Prostate gland (tissue), 2 donors: ENCODE measurements at regions not wholly inside any gene's neighbourhood (a gene's known extent, or its start where the extent isn't known, plus 50 kb on each side); places are given as distances from the start of the nearest gene placed in this dataset.

Source experiments
- DNase-seq: peaks from one replicate; pipeline ENCODE4 v3.0.0-alpha.2; 2019; ENCODE audit warnings: low spot score
- H3K27ac ChIP-seq, 2 donors: fragments of 200-600 bp; sonication (generic); 2 replicates each; pipeline ENCODE4 v1.5.1; 2017 to 2019
- H3K27me3 ChIP-seq: fragments of 200-600 bp; sonication (generic); replicated peaks from 2 replicates; pipeline ENCODE4 v1.5.1; 2019; ENCODE audit not compliant: insufficient read depth
- H3K36me3 ChIP-seq, 2 donors: fragments of 200-600 bp; sonication (generic); 1 replicate in 1 of 2; 2 replicates in 1 of 2; pipeline versions ENCODE4 v1.5.1 to v1.8.1; 2017 to 2019
- H3K4me1 ChIP-seq: fragments of 200-600 bp; sonication (generic); replicated peaks from 2 replicates; pipeline ENCODE4 v1.5.1; 2019
- H3K4me3 ChIP-seq, 2 donors: fragments of 200-600 bp; sonication (generic); 2 replicates each; pipeline ENCODE4 v1.5.1; 2017 to 2019
- H3K9me3 ChIP-seq: fragments of 200-600 bp; sonication (generic); 2 replicates; pipeline ENCODE4 v1.5.1; 2017
- POLR2A ChIP-seq: fragments of 450-650 bp; IDR thresholded peaks from one replicate; pipeline ENCODE4 v1.6.1; 2016; ENCODE audit warnings: antibody characterized with exemption, mild to moderate bottlenecking
- POLR2AphosphoS5 ChIP-seq: sonication (generic); formaldehyde crosslinking; IDR thresholded peaks from one replicate; pipeline ENCODE4 v1.6.1; 2017; ENCODE audit warnings: antibody characterized with exemption
- WGBS: methylation state at CpG from one replicate; pipeline ENCODE4 v1.1.5; 2018; 5-methylcytosine and 5-hydroxymethylcytosine counted together
- intact Hi-C: fragments of 100-400 bp; cut with DNase I; formaldehyde crosslinking; loops from one replicate; pipeline ENCODE4 v1.14.2; 2022
- TF ChIP-seq, protein P1 (sequence below), 4 experiments: fragments of 200-600 bp in 2 of 4; fragments of 450-650 bp in 2 of 4; sonication (generic) in 2 of 4; IDR thresholded peaks; 1 replicate in 3 of 4; 2 replicates in 1 of 4; pipeline ENCODE4 v1.5.1; 2016 to 2019; ENCODE audit warnings: antibody characterized with exemption in 4 of 4, mild to moderate bottlenecking in 2 of 4, moderate library complexity in 2 of 4

DNA sequence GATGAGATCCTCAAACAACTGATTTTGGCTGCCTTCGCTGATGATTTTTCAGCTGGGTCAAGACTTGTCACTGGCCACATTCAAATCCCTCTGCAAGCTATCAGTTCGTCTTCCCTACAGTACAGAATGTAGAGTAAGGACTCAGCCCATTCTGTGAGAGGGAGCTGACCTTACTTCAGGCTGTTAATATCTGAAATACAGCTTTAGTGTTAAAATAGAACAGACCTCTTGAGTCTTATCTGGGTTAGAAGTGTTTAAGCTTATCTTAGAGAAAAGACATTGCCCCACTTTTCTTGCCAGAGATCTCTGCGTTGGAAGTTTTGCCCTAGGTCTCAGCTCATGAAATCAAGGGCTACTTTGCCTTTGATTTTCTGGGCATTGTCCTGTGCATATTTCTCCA lies 383.4 kb upstream of the LARGE1 start:
- WGBS, result 85% methylated on average over 3 of the region's 3 CpGs
- Histone ChIP-seq H3K9me3 (no peaks in the 10 kb centered on the region), H3K27ac (no peak overlapping the region), H3K27me3 (no peaks in the 10 kb centered on the region), H3K4me3 (no peak overlapping the region), H3K4me1 (no peaks in the 10 kb centered on the region), H3K36me3 (no peaks in the 10 kb centered on the region)
- no peak for DNase-seq
- TF ChIP-seq, protein P1, sequence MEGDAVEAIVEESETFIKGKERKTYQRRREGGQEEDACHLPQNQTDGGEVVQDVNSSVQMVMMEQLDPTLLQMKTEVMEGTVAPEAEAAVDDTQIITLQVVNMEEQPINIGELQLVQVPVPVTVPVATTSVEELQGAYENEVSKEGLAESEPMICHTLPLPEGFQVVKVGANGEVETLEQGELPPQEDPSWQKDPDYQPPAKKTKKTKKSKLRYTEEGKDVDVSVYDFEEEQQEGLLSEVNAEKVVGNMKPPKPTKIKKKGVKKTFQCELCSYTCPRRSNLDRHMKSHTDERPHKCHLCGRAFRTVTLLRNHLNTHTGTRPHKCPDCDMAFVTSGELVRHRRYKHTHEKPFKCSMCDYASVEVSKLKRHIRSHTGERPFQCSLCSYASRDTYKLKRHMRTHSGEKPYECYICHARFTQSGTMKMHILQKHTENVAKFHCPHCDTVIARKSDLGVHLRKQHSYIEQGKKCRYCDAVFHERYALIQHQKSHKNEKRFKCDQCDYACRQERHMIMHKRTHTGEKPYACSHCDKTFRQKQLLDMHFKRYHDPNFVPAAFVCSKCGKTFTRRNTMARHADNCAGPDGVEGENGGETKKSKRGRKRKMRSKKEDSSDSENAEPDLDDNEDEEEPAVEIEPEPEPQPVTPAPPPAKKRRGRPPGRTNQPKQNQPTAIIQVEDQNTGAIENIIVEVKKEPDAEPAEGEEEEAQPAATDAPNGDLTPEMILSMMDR (IDR thresholded peaks at IDR 0.05), result no peak
- TF ChIP-seq POLR2A (no peak), POLR2AphosphoS5 (no peak)
- intact Hi-C loops, result no loop called here

DNA sequence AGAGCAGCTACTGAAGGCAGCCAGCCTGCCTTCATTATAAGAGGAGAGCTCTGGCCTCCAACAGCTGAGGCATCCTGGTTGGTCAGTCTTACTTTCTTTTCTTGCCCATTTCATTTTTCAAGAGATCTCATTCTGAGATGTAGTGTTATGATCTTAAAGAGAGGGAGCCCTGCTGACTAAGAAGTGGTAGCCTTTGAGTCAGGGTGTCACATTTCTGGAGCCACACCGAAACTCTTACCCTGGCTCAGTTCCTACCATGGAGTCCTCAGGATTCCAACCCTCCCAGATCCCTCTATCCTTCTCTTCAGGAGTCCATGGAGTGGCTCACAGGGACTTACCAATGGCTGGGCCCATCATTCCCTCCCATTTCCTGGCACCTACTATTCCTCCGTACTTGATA lies 386.1 kb upstream of the LARGE1 start:
- Histone ChIP-seq H3K27me3 (no peaks in the 10 kb centered on the region), H3K36me3 (no peaks in the 10 kb centered on the region), H3K4me1 (no peaks in the 10 kb centered on the region), H3K9me3 (no peaks in the 10 kb centered on the region), H3K27ac (no peak overlapping the region), H3K4me3 (no peak overlapping the region)
- no peak for DNase-seq
- 95% methylated on average over 2 of the region's 2 CpGs for WGBS
- TF ChIP-seq, protein P1 (IDR thresholded peaks at IDR 0.05), result no peak
- TF ChIP-seq POLR2A, result no peak
- no peak for TF ChIP-seq POLR2AphosphoS5
- intact Hi-C loops, result no loop called here

DNA sequence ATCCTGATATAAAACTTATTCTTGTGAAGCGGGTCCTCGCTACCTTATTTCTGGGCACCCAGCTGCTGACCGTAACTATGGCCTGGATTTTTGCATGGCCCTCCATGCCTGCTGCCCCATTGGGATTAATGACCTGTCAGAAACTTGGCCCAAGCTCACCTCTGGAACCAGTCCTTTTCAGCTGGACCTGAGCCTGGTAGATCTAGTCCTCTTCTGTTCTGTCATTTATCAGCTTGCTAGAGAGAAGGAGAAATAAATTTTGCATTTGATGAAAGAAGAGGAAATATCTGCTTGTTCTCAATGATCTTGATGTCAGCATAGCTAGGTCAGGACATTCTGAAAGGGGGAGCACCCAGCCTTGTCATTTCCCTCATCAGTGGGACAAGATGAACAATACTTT lies 387.8 kb upstream of the LARGE1 start:
- H3K4me1 ChIP-seq, result no peaks in the 10 kb centered on the region
- no peaks in the 10 kb centered on the region for H3K27me3 ChIP-seq
- no peaks in the 10 kb centered on the region for H3K9me3 ChIP-seq
- H3K4me3 ChIP-seq, result no peak overlapping the region
- no peak for DNase-seq
- WGBS, result 94% methylated on average over 3 of the region's 3 CpGs
- intact Hi-C loops, result no loop called here
- no peaks in the 10 kb centered on the region for H3K36me3 ChIP-seq
- TF ChIP-seq POLR2A (no peak), POLR2AphosphoS5 (no peak)
- TF ChIP-seq, protein P1 (IDR thresholded peaks at IDR 0.05), result no peak
- no peak overlapping the region for H3K27ac ChIP-seq

DNA sequence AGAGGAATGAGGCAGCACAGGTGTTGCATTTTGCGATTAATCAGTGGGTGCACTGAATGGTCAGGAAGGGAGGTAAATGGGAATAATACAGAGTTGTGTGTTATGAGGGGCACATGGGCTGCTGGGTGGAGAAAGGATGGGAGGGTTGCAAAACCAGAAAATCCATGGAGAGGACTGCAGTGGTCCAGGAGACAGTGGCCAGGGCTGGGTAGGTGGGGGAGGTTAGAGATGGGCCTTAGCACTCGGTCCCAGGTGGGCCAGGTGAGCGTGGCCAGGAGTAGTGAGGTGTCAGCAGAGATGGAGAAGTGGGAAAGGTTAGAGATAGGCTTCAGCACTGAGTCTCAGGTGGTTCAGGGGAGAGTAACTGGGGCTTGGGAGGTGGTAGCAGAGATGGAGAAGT lies 399.1 kb upstream of the LARGE1 start:
- Histone ChIP-seq H3K27me3 (no peaks in the 10 kb centered on the region), H3K4me3 (no peak overlapping the region), H3K36me3 (no peaks in the 10 kb centered on the region), H3K27ac (no peak overlapping the region), H3K9me3 (no peaks in the 10 kb centered on the region), H3K4me1 (no peaks in the 10 kb centered on the region)
- no peak for DNase-seq
- 79% methylated on average over 3 of the region's 3 CpGs for WGBS
- TF ChIP-seq POLR2AphosphoS5 (no peak), POLR2A (no peak)
- TF ChIP-seq, protein P1 (IDR thresholded peaks at IDR 0.05), result no peak
- intact Hi-C loops, result no loop called here

DNA sequence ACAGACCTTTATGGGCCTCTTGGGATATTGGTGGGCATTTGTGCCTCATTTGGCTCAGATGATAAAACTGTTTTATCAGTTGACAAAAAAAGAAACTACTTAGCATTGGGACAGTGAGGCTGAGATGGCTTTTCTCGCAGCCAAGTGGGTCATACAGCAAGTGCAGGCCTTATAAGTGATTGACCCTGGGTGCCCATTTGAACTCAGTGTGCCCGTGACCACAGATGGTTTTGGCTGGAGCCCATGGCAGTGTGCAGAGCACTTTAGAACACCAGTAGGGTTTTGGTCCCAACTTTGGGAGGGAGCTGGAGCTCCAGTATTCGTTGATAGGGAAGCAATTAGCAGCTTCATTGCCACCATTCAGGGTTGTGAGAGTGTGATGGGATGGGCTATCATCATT lies 404.5 kb upstream of the LARGE1 start:
- intact Hi-C loops, result no loop called here
- Histone ChIP-seq H3K27me3 (no peaks in the 10 kb centered on the region), H3K27ac (no peak overlapping the region), H3K4me1 (no peaks in the 10 kb centered on the region), H3K9me3 (no peaks in the 10 kb centered on the region), H3K36me3 (no peaks in the 10 kb centered on the region), H3K4me3 (no peak overlapping the region)
- WGBS, result 98% methylated on average over 3 of the region's 3 CpGs
- TF ChIP-seq, protein P1 (IDR thresholded peaks at IDR 0.05), result no peak
- TF ChIP-seq POLR2AphosphoS5, result no peak
- TF ChIP-seq POLR2A, result no peak
- DNase-seq, result no peak
